ENCODE measurements at regions not wholly inside any gene's neighbourhood (a gene's known extent, or its start where the extent isn't known, plus 50 kb on each side); places are given as distances from the start of the nearest gene placed in this dataset.

- no peak for TF ChIP-seq TEAD4 (IDR thresholded peaks at IDR 0.05)
- TF ChIP-seq REST (IDR thresholded peaks at IDR 0.05; ENCODE audit: low read depth) = no peak
Observed at GRCh38 chr16:62939687-62940086, 903.4 kb upstream of the CDH8 start.

- TF ChIP-seq MAX (IDR thresholded peaks at IDR 0.05) (no peak), USF1 (IDR thresholded peaks at IDR 0.05) (no peak), TCF12 (IDR thresholded peaks at IDR 0.05; ENCODE audit: low read depth) (no peak), EP300 (IDR thresholded peaks at IDR 0.05; ENCODE audit: borderline replicate concordance) (no peak), REST (IDR thresholded peaks at IDR 0.05; ENCODE audit: low read depth) (no peak), CEBPB (IDR thresholded peaks at IDR 0.05) (no peak)
Observed at GRCh38 chr16:62933929-62934328, 897.7 kb upstream of the CDH8 start.

GRCh38 chr16:62929593-62929992 is 893.4 kb upstream of the CDH8 start:
- TF ChIP-seq REST (IDR thresholded peaks at IDR 0.05; ENCODE audit: low read depth) (no peak), CREB1 (IDR thresholded peaks at IDR 0.05; ENCODE audit: low read depth) (no peak), EP300 (IDR thresholded peaks at IDR 0.05; ENCODE audit: borderline replicate concordance) (no peak), ZBTB7A (IDR thresholded peaks at IDR 0.05; ENCODE audit: low read depth) (no peak), YY1 (IDR thresholded peaks at IDR 0.05; ENCODE audit: low read depth) (no peak), USF1 (IDR thresholded peaks at IDR 0.05) (no peak)

- no peak for TF ChIP-seq MAX (IDR thresholded peaks at IDR 0.05)
- no peak for TF ChIP-seq NFIC (IDR thresholded peaks at IDR 0.05)
- no peak for TF ChIP-seq YY1 (IDR thresholded peaks at IDR 0.05; ENCODE audit: low read depth)
- TF ChIP-seq RAD21 (IDR thresholded peaks at IDR 0.05; ENCODE audit: low read depth) = no peak
- TF ChIP-seq CEBPB (IDR thresholded peaks at IDR 0.05) = no peak
- no peak for TF ChIP-seq TCF12 (IDR thresholded peaks at IDR 0.05; ENCODE audit: low read depth)
- no peak for TF ChIP-seq USF1 (IDR thresholded peaks at IDR 0.05)
- no peak for TF ChIP-seq CREB1 (IDR thresholded peaks at IDR 0.05; ENCODE audit: low read depth)
- TF ChIP-seq TEAD4 (IDR thresholded peaks at IDR 0.05) = no peak
- no peak for TF ChIP-seq ZBTB7A (IDR thresholded peaks at IDR 0.05; ENCODE audit: low read depth)
Observed at GRCh38 chr16:62927122-62927521, 890.9 kb upstream of the CDH8 start.

GRCh38 chr16:62926121-62926801 is 890.0 kb upstream of the CDH8 start:
- no peak for TF ChIP-seq YY1 (IDR thresholded peaks at IDR 0.05; ENCODE audit: low read depth)
- no peak for TF ChIP-seq FOXM1 (IDR thresholded peaks at IDR 0.05; ENCODE audit: borderline replicate concordance, low read depth)
- TF ChIP-seq MAX (IDR thresholded peaks at IDR 0.05) = no peak
- no peak for TF ChIP-seq ZBTB7A (IDR thresholded peaks at IDR 0.05; ENCODE audit: low read depth)
- no peak for TF ChIP-seq RAD21 (IDR thresholded peaks at IDR 0.05; ENCODE audit: low read depth)
- no peak for TF ChIP-seq EGR1 (IDR thresholded peaks at IDR 0.05)
- TF ChIP-seq NFIC (IDR thresholded peaks at IDR 0.05) = no peak
- TF ChIP-seq CREB1 (IDR thresholded peaks at IDR 0.05; ENCODE audit: low read depth) = no peak
- TF ChIP-seq REST (IDR thresholded peaks at IDR 0.05; ENCODE audit: low read depth) = no peak
- no peak for TF ChIP-seq TCF12 (IDR thresholded peaks at IDR 0.05; ENCODE audit: low read depth)
- TF ChIP-seq TAF1 (IDR thresholded peaks at IDR 0.05; ENCODE audit: low read depth) = no peak
- TF ChIP-seq CEBPB (IDR thresholded peaks at IDR 0.05) = no peak
